NCI-H82 treated with DMSO at 0.1 percent for 48 hours (cell line): ENCODE measurements at regions not wholly inside any gene's neighbourhood (a gene's known extent, or its start where the extent isn't known, plus 50 kb on each side); places are given as distances from the start of the nearest gene placed in this dataset.
"Not testable (repeated sequence)": the region's sequence is repeated elsewhere in the genome, so short reads cannot be mapped to it uniquely, and the experiment has no call there.

ENCODE experiments used
- DNase-seq: peaks from one replicate; lab custom pipeline; 2025; ENCODE audit not compliant: unreplicated experiment; lab: John Stamatoyannopoulos, UW

GRCh38 chr6:14883921-14884320 lies 361.9 kb upstream of the JARID2 start:
- no peak for DNase-seq

- no peak for DNase-seq
Observed at GRCh38 chr6:14885498-14885897, 360.4 kb upstream of the JARID2 start.

GRCh38 chr6:14887181-14887580 lies 358.7 kb upstream of the JARID2 start:
- no peak for DNase-seq

GRCh38 chr6:14887986-14888574 lies 357.8 kb upstream of the JARID2 start:
- no peak for DNase-seq

GRCh38 chr6:14888575-14889000 lies 357.3 kb upstream of the JARID2 start:
- DNase-seq: no peak

GRCh38 chr6:14889188-14889587 lies 356.7 kb upstream of the JARID2 start:
- DNase-seq: no peak

- DNase-seq: no peak
Observed at GRCh38 chr6:14889611-14890593, 356.0 kb upstream of the JARID2 start.

- DNase-seq: not testable (repeated sequence)
Observed at GRCh38 chr6:14891820-14892375, 354.0 kb upstream of the JARID2 start.

GRCh38 chr6:14894105-14894504 lies 351.8 kb upstream of the JARID2 start:
- no peak for DNase-seq

GRCh38 chr6:14896475-14896874 lies 349.4 kb upstream of the JARID2 start:
- DNase-seq: no peak

- no peak for DNase-seq
Observed at GRCh38 chr6:14897831-14898230, 348.0 kb upstream of the JARID2 start.

- DNase-seq: not testable (repeated sequence)
Observed at GRCh38 chr6:14899441-14899840, 346.4 kb upstream of the JARID2 start.

- DNase-seq: no peak
Observed at GRCh38 chr6:14900919-14901318, 344.9 kb upstream of the JARID2 start.

GRCh38 chr6:14903176-14904038 lies 342.5 kb upstream of the JARID2 start:
- peak; percentile 58 for DNase-seq

GRCh38 chr6:14905201-14905600 lies 340.7 kb upstream of the JARID2 start:
- no peak for DNase-seq

GRCh38 chr6:14906621-14907020 lies 339.2 kb upstream of the JARID2 start:
- no peak for DNase-seq

GRCh38 chr6:14910692-14911547 lies 334.9 kb upstream of the JARID2 start:
- no peak for DNase-seq

GRCh38 chr6:14912226-14912625 lies 333.6 kb upstream of the JARID2 start:
- no peak for DNase-seq

- no peak for DNase-seq
Observed at GRCh38 chr6:14912706-14913105, 333.2 kb upstream of the JARID2 start.

GRCh38 chr6:14913931-14914330 lies 331.9 kb upstream of the JARID2 start:
- DNase-seq: no peak
